ENCODE measurements at regions not wholly inside any gene's neighbourhood (a gene's known extent, or its start where the extent isn't known, plus 50 kb on each side); places are given as distances from the start of the nearest gene placed in this dataset.

DNA sequence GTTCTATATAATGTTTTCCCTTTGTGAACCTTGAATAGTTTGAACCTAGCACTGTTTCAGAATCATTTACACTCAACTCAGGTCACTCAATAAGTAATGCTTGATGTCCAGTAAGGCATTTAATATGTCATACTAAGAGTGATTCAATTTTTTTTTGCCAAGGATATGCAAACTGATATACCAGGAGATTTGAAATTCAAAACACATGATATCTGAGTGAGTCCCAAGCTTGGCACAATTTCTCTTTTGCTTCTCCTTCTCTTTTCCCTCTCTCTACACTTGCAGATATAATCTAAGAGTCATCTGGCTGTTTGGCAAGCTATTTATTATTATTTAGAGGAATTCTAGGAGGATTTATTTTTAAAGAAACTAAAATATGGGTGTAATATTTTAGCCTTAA is 61.6 kb upstream of the SPAG17 start:
- no peak for DNase-seq (ENCODE audit: low spot score in 2 of 2)
- H3K4me3 ChIP-seq: no peak overlapping the region
- no peaks in the 10 kb centered on the region for H3K27me3 ChIP-seq
- H3K4me1 ChIP-seq: no peaks in the 10 kb centered on the region
- no peaks in the 10 kb centered on the region for H3K36me3 ChIP-seq
- TF ChIP-seq POLR2AphosphoS5 (IDR thresholded peaks at IDR 0.05) (no peak), POLR2A (IDR thresholded peaks at IDR 0.05) (no peak), EP300 (IDR thresholded peaks at IDR 0.05) (no peak)
- TF ChIP-seq, protein P1, sequence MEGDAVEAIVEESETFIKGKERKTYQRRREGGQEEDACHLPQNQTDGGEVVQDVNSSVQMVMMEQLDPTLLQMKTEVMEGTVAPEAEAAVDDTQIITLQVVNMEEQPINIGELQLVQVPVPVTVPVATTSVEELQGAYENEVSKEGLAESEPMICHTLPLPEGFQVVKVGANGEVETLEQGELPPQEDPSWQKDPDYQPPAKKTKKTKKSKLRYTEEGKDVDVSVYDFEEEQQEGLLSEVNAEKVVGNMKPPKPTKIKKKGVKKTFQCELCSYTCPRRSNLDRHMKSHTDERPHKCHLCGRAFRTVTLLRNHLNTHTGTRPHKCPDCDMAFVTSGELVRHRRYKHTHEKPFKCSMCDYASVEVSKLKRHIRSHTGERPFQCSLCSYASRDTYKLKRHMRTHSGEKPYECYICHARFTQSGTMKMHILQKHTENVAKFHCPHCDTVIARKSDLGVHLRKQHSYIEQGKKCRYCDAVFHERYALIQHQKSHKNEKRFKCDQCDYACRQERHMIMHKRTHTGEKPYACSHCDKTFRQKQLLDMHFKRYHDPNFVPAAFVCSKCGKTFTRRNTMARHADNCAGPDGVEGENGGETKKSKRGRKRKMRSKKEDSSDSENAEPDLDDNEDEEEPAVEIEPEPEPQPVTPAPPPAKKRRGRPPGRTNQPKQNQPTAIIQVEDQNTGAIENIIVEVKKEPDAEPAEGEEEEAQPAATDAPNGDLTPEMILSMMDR (IDR thresholded peaks at IDR 0.05): no peak
- H3K9me3 ChIP-seq: no peaks in the 10 kb centered on the region
- H3K27ac ChIP-seq: no peak overlapping the region

DNA sequence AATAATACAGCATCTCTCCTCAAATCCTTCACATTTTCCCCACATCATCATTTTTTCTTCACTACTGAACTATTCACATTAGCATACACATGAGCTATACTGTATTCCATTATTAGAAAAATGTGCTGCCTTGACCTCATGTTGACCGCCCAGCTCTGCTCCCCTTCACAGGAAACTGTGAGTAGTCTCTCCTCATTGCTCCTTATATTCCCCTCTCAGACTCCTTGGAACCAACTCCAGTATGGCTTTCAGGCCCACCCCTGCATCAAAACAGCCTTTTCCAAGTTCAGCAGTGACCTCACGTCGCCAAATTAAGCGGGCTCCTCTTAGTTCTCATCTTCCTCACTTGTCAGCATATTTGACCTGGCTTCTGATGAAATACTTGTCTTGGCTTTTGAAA is 59.2 kb upstream of the SPAG17 start:
- no peaks in the 10 kb centered on the region for H3K9me3 ChIP-seq
- TF ChIP-seq POLR2A (IDR thresholded peaks at IDR 0.05) (no peak), POLR2AphosphoS5 (IDR thresholded peaks at IDR 0.05) (no peak), EP300 (IDR thresholded peaks at IDR 0.05) (no peak)
- TF ChIP-seq, protein P1 (IDR thresholded peaks at IDR 0.05): no peak
- H3K4me1 ChIP-seq: no peaks in the 10 kb centered on the region
- no peaks in the 10 kb centered on the region for H3K36me3 ChIP-seq
- H3K4me3 ChIP-seq: no peak overlapping the region
- DNase-seq (ENCODE audit: low spot score in 2 of 2): no peak
- H3K27ac ChIP-seq: no peak overlapping the region
- no peaks in the 10 kb centered on the region for H3K27me3 ChIP-seq
- WGBS: 50% methylated on average over 4 of the region's 4 CpGs

DNA sequence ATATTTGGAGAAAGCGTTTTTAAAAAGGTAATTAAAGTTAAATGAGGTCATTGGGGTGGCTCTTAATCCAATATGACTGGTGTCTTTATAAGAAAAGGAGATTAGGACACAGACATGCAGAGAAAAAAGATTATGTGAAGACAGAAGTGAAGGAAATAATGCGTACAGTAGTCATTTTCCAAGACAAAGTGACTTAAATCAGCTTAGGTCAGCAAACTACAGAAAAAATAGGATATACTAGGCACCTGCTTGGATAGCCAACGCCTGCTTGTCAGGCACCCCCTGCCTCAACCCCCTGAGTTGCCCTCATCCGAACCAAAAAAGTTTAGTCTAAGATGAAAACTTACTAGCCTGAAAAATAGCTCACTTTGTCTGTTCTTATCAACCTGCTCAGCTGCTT is 58.2 kb upstream of the SPAG17 start:
- no peaks in the 10 kb centered on the region for H3K36me3 ChIP-seq
- no peak overlapping the region for H3K4me3 ChIP-seq
- no peaks in the 10 kb centered on the region for H3K4me1 ChIP-seq
- H3K27ac ChIP-seq: no peak overlapping the region
- DNase-seq (ENCODE audit: low spot score in 2 of 2): no peak
- no peaks in the 10 kb centered on the region for H3K9me3 ChIP-seq
- TF ChIP-seq POLR2AphosphoS5 (IDR thresholded peaks at IDR 0.05): no peak
- TF ChIP-seq POLR2A (IDR thresholded peaks at IDR 0.05): no peak
- H3K27me3 ChIP-seq: no peaks in the 10 kb centered on the region
- WGBS: 88% methylated on average over 4 of the region's 4 CpGs
